Panc1 (cell line): ENCODE measurements at regions not wholly inside any gene's neighbourhood (a gene's known extent, or its start where the extent isn't known, plus 50 kb on each side); places are given as distances from the start of the nearest gene placed in this dataset.

ENCODE experiments used
- ATAC-seq: fragments of 200-7000 bp; cut with Tn5 transposase; 2 replicates; pipeline ENCODE4 v1.9.1; 2020; ENCODE audit warnings: mild to moderate bottlenecking, moderate library complexity
- BruUV-seq: library from RNA; stranded (reverse); fragments of 400-500 nt; replicated peaks from 2 replicates; lab custom pipeline; 2021; lab: Mats Ljungman, UMichigan
- CTCF ChIA-PET: fragments of 300-600 bp; sonication (Branson Sonifier 250); formaldehyde crosslinking; loops from one replicate; lab custom pipeline; 2022; ENCODE audit warnings: antibody characterized with exemption; lab: Charles Lee
- POLR2A ChIA-PET: fragments of 300-600 bp; sonication (Branson Sonifier 250); formaldehyde crosslinking; loops from one replicate; lab custom pipeline; 2022; ENCODE audit warnings: antibody characterized with exemption; lab: Charles Lee
- DNase-seq: peaks from one replicate; pipeline ENCODE4 v3.0.0-alpha.2; 2010; ENCODE audit warnings: low read depth, low spot score
- H3K27ac ChIP-seq: 2 replicates; pipeline ENCODE4 v1.5.1; 2011; ENCODE audit warnings: mild to moderate bottlenecking, low read length, inconsistent platforms
- H3K27me3 ChIP-seq: fragments of 200-500 bp; sonication (Bioruptor generic); 2 replicates; pipeline ENCODE4 v1.6.0; 2014; ENCODE audit warnings: low read length, inconsistent platforms; ENCODE audit not compliant: control insufficient read depth, insufficient read depth
- H3K36me3 ChIP-seq: fragments of 200-500 bp; sonication (Bioruptor generic); 2 replicates; pipeline ENCODE4 v1.5.1; 2014; ENCODE audit warnings: inconsistent platforms, mild to moderate bottlenecking, low read length, moderate library complexity; ENCODE audit not compliant: control insufficient read depth, insufficient read depth
- H3K4me1 ChIP-seq: 2 replicates; pipeline ENCODE4 v1.5.1; 2011; ENCODE audit warnings: inconsistent platforms, mild to moderate bottlenecking, low read length, moderate library complexity; ENCODE audit not compliant: control insufficient read depth, insufficient read depth
- H3K4me3 ChIP-seq, 2 experiments: 2 replicates each; pipeline ENCODE4 v1.5.1; 2011 to 2012; ENCODE audit warnings: low read depth in 2 of 2, low read length in 2 of 2, mild to moderate bottlenecking in 2 of 2, inconsistent platforms in 1 of 2, moderate library complexity in 1 of 2
- H3K9me3 ChIP-seq: fragments of 200-500 bp; sonication (Bioruptor generic); 2 replicates; pipeline ENCODE4 v1.5.1; 2014; ENCODE audit warnings: low read depth, mild to moderate bottlenecking, inconsistent platforms, low read length, moderate library complexity; ENCODE audit not compliant: control insufficient read depth, insufficient read depth
- CTCF ChIP-seq: fragments of 450-650 bp; IDR thresholded peaks from 2 replicates; pipeline ENCODE4 v1.5.1; 2017; ENCODE audit warnings: mild to moderate bottlenecking
- POLR2AphosphoS5 ChIP-seq: IDR thresholded peaks from 2 replicates; pipeline ENCODE4 v1.6.1; 2012; ENCODE audit warnings: mild to moderate bottlenecking, low read depth, low read length, moderate library complexity
- SIN3A ChIP-seq: IDR thresholded peaks from 2 replicates; pipeline ENCODE4 v1.6.1; 2012; ENCODE audit warnings: low read depth, mild to moderate bottlenecking, low read length, moderate library complexity, borderline replicate concordance; ENCODE audit not compliant: insufficient read depth
- TCF7L2 ChIP-seq: IDR thresholded peaks from 2 replicates; pipeline ENCODE4 v1.6.1; 2011; ENCODE audit warnings: mild to moderate bottlenecking, low read depth, low read length, inconsistent platforms
- in situ Hi-C: cut with HindIII; loops from 2 replicates; pipeline ENCODE4 v1.10.0; 2016; ENCODE audit warnings: low sequenced_read_pairs, low pct_unique_long_range_greater_than_20kb
- intact Hi-C: fragments of 100-400 bp; cut with micrococcal nuclease; formaldehyde crosslinking; loops from one replicate; pipeline ENCODE4 v1.10.0; 2022; ENCODE audit not compliant: unreplicated experiment
- TF ChIP-seq, protein P1 (sequence below), 2 experiments: IDR thresholded peaks; 2 replicates each; pipeline ENCODE4 v1.6.1; 2011 to 2012; ENCODE audit warnings: low read depth in 2 of 2, control low read depth in 1 of 2, low read length in 1 of 2, mild to moderate bottlenecking in 1 of 2, moderate library complexity in 1 of 2; ENCODE audit not compliant: insufficient read depth in 1 of 2

- no TSS peak for BruUV-seq
- ATAC-seq, result no peak
- Histone ChIP-seq H3K4me3 (no peak overlapping the region), H3K27ac (no peak overlapping the region), H3K4me1 (no peaks in the 10 kb centered on the region), H3K9me3 (no peaks in the 10 kb centered on the region), H3K27me3 (no peaks in the 10 kb centered on the region), H3K36me3 (no peaks in the 10 kb centered on the region)
- in situ Hi-C loops (no loop called here), intact Hi-C loops (no loop called here)
- TF ChIP-seq POLR2AphosphoS5, result no peak
- TF ChIP-seq, protein P1, sequence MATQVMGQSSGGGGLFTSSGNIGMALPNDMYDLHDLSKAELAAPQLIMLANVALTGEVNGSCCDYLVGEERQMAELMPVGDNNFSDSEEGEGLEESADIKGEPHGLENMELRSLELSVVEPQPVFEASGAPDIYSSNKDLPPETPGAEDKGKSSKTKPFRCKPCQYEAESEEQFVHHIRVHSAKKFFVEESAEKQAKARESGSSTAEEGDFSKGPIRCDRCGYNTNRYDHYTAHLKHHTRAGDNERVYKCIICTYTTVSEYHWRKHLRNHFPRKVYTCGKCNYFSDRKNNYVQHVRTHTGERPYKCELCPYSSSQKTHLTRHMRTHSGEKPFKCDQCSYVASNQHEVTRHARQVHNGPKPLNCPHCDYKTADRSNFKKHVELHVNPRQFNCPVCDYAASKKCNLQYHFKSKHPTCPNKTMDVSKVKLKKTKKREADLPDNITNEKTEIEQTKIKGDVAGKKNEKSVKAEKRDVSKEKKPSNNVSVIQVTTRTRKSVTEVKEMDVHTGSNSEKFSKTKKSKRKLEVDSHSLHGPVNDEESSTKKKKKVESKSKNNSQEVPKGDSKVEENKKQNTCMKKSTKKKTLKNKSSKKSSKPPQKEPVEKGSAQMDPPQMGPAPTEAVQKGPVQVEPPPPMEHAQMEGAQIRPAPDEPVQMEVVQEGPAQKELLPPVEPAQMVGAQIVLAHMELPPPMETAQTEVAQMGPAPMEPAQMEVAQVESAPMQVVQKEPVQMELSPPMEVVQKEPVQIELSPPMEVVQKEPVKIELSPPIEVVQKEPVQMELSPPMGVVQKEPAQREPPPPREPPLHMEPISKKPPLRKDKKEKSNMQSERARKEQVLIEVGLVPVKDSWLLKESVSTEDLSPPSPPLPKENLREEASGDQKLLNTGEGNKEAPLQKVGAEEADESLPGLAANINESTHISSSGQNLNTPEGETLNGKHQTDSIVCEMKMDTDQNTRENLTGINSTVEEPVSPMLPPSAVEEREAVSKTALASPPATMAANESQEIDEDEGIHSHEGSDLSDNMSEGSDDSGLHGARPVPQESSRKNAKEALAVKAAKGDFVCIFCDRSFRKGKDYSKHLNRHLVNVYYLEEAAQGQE (IDR thresholded peaks at IDR 0.05; ENCODE audit: insufficient read depth in 1 of 2, low read depth in 2 of 2, low read length in 1 of 2), result no peak
- TF ChIP-seq SIN3A, result no peak
- TF ChIP-seq TCF7L2, result no peak
- TF ChIP-seq CTCF, result no peak
- ChIA-PET CTCF (no interaction called here), POLR2A (no interaction called here)
- DNase-seq, result no peak
These were observed 133.4 kb upstream of the TTC29 start for GRCh38 chr4:147078875-147079658.

GRCh38 chr4:147084861-147085260 is 139.2 kb upstream of the TTC29 start:
- Histone ChIP-seq H3K4me1 (no peaks in the 10 kb centered on the region), H3K27ac (no peak overlapping the region), H3K36me3 (no peaks in the 10 kb centered on the region), H3K9me3 (no peaks in the 10 kb centered on the region), H3K27me3 (no peaks in the 10 kb centered on the region), H3K4me3 (no peak overlapping the region)
- in situ Hi-C loops, result no loop called here
- DNase-seq (no peak), ATAC-seq (no peak)
- TF ChIP-seq CTCF, result no peak
- TF ChIP-seq, protein P1 (IDR thresholded peaks at IDR 0.05; ENCODE audit: insufficient read depth in 1 of 2, low read depth in 2 of 2, low read length in 1 of 2), result no peak
- no peak for TF ChIP-seq POLR2AphosphoS5
- no peak for TF ChIP-seq SIN3A
- TF ChIP-seq TCF7L2, result no peak
- ChIA-PET CTCF (no interaction called here), POLR2A (no interaction called here)
- BruUV-seq, result no TSS peak
- intact Hi-C loops, result no loop called here
